NCI-H1930 (cell line): ENCODE measurements at regions not wholly inside any gene's neighbourhood (a gene's known extent, or its start where the extent isn't known, plus 50 kb on each side); places are given as distances from the start of the nearest gene placed in this dataset.
"Not testable (repeated sequence)": the region's sequence is repeated elsewhere in the genome, so short reads cannot be mapped to it uniquely, and the experiment has no call there.

Source experiments
- DNase-seq, 2 experiments: peaks; one replicate each; lab custom pipeline; 2025; lab: John Stamatoyannopoulos, UW

GRCh38 chr2:14047491-14047890 lies 585.0 kb upstream of the LRATD1 start:
- no peak for DNase-seq

GRCh38 chr2:14051401-14051800 lies 581.1 kb upstream of the LRATD1 start:
- no peak for DNase-seq

- DNase-seq = no peak
Measured at GRCh38 chr2:14053105-14053504, 579.4 kb upstream of the LRATD1 start.

- DNase-seq = no peak
Measured at GRCh38 chr2:14064346-14064745, 568.2 kb upstream of the LRATD1 start.

- no peak for DNase-seq
Measured at GRCh38 chr2:14072338-14072737, 560.2 kb upstream of the LRATD1 start.

GRCh38 chr2:14074691-14075090 lies 557.8 kb upstream of the LRATD1 start:
- no peak for DNase-seq

- DNase-seq = no peak
Measured at GRCh38 chr2:14079576-14079975, 552.9 kb upstream of the LRATD1 start.

GRCh38 chr2:14081521-14081920 lies 551.0 kb upstream of the LRATD1 start:
- no peak for DNase-seq

GRCh38 chr2:14082640-14083039 lies 549.9 kb upstream of the LRATD1 start:
- no peak for DNase-seq

GRCh38 chr2:14094592-14094991 lies 537.9 kb upstream of the LRATD1 start:
- no peak for DNase-seq

- DNase-seq = not testable (repeated sequence)
Measured at GRCh38 chr2:14099101-14099500, 533.4 kb upstream of the LRATD1 start.

GRCh38 chr2:14114275-14114674 lies 518.2 kb upstream of the LRATD1 start:
- no peak for DNase-seq

- DNase-seq = no peak
Measured at GRCh38 chr2:14120376-14120775, 512.1 kb upstream of the LRATD1 start.

- no peak for DNase-seq
Measured at GRCh38 chr2:14123436-14124103, 508.9 kb upstream of the LRATD1 start.

- no peak for DNase-seq
Measured at GRCh38 chr2:14125624-14126293, 506.8 kb upstream of the LRATD1 start.

GRCh38 chr2:14126846-14127245 lies 505.7 kb upstream of the LRATD1 start:
- no peak for DNase-seq

GRCh38 chr2:14127765-14128164 lies 504.8 kb upstream of the LRATD1 start:
- DNase-seq = no peak

GRCh38 chr2:14132386-14132785 lies 500.1 kb upstream of the LRATD1 start:
- no peak for DNase-seq

- DNase-seq = no peak
Measured at GRCh38 chr2:14134771-14135170, 497.7 kb upstream of the LRATD1 start.

GRCh38 chr2:14136030-14136429 lies 496.5 kb upstream of the LRATD1 start:
- no peak for DNase-seq

- DNase-seq = no peak
Measured at GRCh38 chr2:14137643-14138042, 494.9 kb upstream of the LRATD1 start.

GRCh38 chr2:14140009-14140550 lies 492.4 kb upstream of the LRATD1 start:
- no peak for DNase-seq

GRCh38 chr2:14143435-14143834 lies 489.1 kb upstream of the LRATD1 start:
- DNase-seq = no peak

- no peak for DNase-seq
Measured at GRCh38 chr2:14148216-14148615, 484.3 kb upstream of the LRATD1 start.
